ENCODE measurements at regions not wholly inside any gene's neighbourhood (a gene's known extent, or its start where the extent isn't known, plus 50 kb on each side); places are given as distances from the start of the nearest gene placed in this dataset.

DNA sequence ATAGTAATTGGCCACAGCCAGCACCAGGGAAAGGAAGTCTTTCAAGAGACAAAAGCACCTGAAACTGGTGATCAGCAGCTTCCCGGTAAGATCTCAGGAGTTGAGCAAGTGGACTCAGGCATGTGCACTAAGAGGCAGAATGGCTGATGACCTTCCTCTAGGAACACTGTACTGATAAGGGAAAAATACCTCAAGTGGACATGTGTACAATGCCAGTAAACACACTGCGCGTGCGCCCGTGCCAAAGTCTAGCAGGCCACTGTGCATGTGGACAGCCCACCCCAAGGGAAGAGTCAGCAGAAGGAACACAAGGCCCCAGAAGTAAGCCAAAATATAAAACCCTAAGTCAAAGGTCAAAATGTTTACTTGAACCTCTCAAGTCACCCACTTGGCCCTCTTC, 423.0 kb downstream of the TUSC1 start:
- TF ChIP-seq NFATC3 (CRISPR knock-in tag; IDR thresholded peaks at IDR 0.05), result no peak
- TF ChIP-seq, protein P1, sequence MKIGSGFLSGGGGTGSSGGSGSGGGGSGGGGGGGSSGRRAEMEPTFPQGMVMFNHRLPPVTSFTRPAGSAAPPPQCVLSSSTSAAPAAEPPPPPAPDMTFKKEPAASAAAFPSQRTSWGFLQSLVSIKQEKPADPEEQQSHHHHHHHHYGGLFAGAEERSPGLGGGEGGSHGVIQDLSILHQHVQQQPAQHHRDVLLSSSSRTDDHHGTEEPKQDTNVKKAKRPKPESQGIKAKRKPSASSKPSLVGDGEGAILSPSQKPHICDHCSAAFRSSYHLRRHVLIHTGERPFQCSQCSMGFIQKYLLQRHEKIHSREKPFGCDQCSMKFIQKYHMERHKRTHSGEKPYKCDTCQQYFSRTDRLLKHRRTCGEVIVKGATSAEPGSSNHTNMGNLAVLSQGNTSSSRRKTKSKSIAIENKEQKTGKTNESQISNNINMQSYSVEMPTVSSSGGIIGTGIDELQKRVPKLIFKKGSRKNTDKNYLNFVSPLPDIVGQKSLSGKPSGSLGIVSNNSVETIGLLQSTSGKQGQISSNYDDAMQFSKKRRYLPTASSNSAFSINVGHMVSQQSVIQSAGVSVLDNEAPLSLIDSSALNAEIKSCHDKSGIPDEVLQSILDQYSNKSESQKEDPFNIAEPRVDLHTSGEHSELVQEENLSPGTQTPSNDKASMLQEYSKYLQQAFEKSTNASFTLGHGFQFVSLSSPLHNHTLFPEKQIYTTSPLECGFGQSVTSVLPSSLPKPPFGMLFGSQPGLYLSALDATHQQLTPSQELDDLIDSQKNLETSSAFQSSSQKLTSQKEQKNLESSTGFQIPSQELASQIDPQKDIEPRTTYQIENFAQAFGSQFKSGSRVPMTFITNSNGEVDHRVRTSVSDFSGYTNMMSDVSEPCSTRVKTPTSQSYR (CRISPR knock-in tag; IDR thresholded peaks at IDR 0.05; ENCODE audit: borderline replicate concordance), result no peak
- no peak for TF ChIP-seq POLR2AphosphoS5 (IDR thresholded peaks at IDR 0.05; ENCODE audit: low read depth, low read length)
- TF ChIP-seq DNMT3B (CRISPR knock-in tag; conservative IDR thresholded peaks at IDR 0.05), result no peak
- no peak for TF ChIP-seq PHF21A (CRISPR knock-in tag; IDR thresholded peaks at IDR 0.05)
- TF ChIP-seq, protein P2, sequence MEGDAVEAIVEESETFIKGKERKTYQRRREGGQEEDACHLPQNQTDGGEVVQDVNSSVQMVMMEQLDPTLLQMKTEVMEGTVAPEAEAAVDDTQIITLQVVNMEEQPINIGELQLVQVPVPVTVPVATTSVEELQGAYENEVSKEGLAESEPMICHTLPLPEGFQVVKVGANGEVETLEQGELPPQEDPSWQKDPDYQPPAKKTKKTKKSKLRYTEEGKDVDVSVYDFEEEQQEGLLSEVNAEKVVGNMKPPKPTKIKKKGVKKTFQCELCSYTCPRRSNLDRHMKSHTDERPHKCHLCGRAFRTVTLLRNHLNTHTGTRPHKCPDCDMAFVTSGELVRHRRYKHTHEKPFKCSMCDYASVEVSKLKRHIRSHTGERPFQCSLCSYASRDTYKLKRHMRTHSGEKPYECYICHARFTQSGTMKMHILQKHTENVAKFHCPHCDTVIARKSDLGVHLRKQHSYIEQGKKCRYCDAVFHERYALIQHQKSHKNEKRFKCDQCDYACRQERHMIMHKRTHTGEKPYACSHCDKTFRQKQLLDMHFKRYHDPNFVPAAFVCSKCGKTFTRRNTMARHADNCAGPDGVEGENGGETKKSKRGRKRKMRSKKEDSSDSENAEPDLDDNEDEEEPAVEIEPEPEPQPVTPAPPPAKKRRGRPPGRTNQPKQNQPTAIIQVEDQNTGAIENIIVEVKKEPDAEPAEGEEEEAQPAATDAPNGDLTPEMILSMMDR (CRISPR knock-in tag; IDR thresholded peaks at IDR 0.05), result no peak
- TF ChIP-seq ZNF253 (CRISPR knock-in tag; IDR thresholded peaks at IDR 0.05; ENCODE audit: borderline replicate concordance), result no peak
- TF ChIP-seq, protein P3, sequence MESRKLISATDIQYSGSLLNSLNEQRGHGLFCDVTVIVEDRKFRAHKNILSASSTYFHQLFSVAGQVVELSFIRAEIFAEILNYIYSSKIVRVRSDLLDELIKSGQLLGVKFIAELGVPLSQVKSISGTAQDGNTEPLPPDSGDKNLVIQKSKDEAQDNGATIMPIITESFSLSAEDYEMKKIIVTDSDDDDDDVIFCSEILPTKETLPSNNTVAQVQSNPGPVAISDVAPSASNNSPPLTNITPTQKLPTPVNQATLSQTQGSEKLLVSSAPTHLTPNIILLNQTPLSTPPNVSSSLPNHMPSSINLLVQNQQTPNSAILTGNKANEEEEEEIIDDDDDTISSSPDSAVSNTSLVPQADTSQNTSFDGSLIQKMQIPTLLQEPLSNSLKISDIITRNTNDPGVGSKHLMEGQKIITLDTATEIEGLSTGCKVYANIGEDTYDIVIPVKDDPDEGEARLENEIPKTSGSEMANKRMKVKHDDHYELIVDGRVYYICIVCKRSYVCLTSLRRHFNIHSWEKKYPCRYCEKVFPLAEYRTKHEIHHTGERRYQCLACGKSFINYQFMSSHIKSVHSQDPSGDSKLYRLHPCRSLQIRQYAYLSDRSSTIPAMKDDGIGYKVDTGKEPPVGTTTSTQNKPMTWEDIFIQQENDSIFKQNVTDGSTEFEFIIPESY (CRISPR knock-in tag; IDR thresholded peaks at IDR 0.05), result no peak
- no peak for TF ChIP-seq ZIK1 (CRISPR knock-in tag; IDR thresholded peaks at IDR 0.05; ENCODE audit: borderline replicate concordance, low read depth)
- TF ChIP-seq KAT8 (CRISPR knock-in tag; IDR thresholded peaks at IDR 0.05), result no peak

All from HepG2 (cell line).